ENCODE measurements at regions not wholly inside any gene's neighbourhood (a gene's known extent, or its start where the extent isn't known, plus 50 kb on each side); places are given as distances from the start of the nearest gene placed in this dataset.

DNA sequence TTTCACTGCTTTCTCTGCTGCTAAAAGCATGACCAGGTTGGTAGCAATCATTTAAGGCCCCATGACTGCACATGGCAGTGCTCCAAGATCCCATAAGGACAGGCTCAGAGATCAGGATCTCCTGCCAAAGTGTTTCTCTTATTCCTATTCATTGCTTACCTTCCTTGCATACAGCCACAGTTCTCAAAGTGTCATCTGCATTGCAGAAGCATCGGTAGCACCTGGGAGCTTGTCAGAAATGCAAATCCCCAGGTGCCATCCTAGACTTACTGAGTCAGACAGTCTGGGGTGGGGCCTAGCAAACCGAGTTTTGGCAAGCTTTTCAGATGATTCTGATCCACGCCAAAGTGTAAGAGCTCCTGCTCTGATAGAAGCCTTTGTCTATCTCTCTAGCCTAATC, 489.0 kb upstream of the AUTS2 start:
- Histone ChIP-seq H3K4me1 (ENCODE audit: low read depth, poor library complexity, severe bottlenecking) (no peaks in the 10 kb centered on the region), H3K4me2 (no peak overlapping the region), H4K20me1 (ENCODE audit: insufficient read depth) (no peaks in the 10 kb centered on the region), H3K27ac (no peak overlapping the region), H3K79me2 (ENCODE audit: insufficient read depth, low read depth) (no peaks in the 10 kb centered on the region), H3K36me3 (ENCODE audit: insufficient read depth) (no peaks in the 10 kb centered on the region), H3K9ac (no peak overlapping the region), H2AFZ (ENCODE audit: low read depth) (no peak overlapping the region), H3K4me3 (IDR thresholded peaks at IDR 0.05; ENCODE audit: insufficient read depth, low read depth, low read length) (no peak overlapping the region), H3K27me3 (ENCODE audit: insufficient read depth, low read depth) (no peaks in the 10 kb centered on the region)
- TF ChIP-seq CTCF (conservative IDR thresholded peaks at IDR 0.05; ENCODE audit: low read depth, low read length) = no peak

GRCh38 chr7:69109879-69110278, 488.4 kb upstream of the AUTS2 start:
- TF ChIP-seq CTCF (conservative IDR thresholded peaks at IDR 0.05; ENCODE audit: low read depth, low read length) = no peak
- H3K9ac ChIP-seq = no peak overlapping the region
- H3K4me3 ChIP-seq (IDR thresholded peaks at IDR 0.05; ENCODE audit: insufficient read depth, low read depth, low read length) = no peak overlapping the region
- no peak overlapping the region for H2AFZ ChIP-seq (ENCODE audit: low read depth)
- no peaks in the 10 kb centered on the region for H3K36me3 ChIP-seq (ENCODE audit: insufficient read depth)
- H3K27ac ChIP-seq = no peak overlapping the region
- no peak overlapping the region for H3K4me2 ChIP-seq
- H3K79me2 ChIP-seq (ENCODE audit: insufficient read depth, low read depth) = no peaks in the 10 kb centered on the region
- no peaks in the 10 kb centered on the region for H4K20me1 ChIP-seq (ENCODE audit: insufficient read depth)
- H3K27me3 ChIP-seq (ENCODE audit: insufficient read depth, low read depth) = no peaks in the 10 kb centered on the region
- H3K4me1 ChIP-seq (ENCODE audit: low read depth, poor library complexity, severe bottlenecking) = no peaks in the 10 kb centered on the region

- Histone ChIP-seq H3K4me2 (no peak overlapping the region), H3K4me1 (ENCODE audit: low read depth, poor library complexity, severe bottlenecking) (no peaks in the 10 kb centered on the region), H3K4me3 (IDR thresholded peaks at IDR 0.05; ENCODE audit: insufficient read depth, low read depth, low read length) (no peak overlapping the region), H3K9ac (no peak overlapping the region), H2AFZ (ENCODE audit: low read depth) (no peak overlapping the region), H4K20me1 (ENCODE audit: insufficient read depth) (no peaks in the 10 kb centered on the region), H3K79me2 (ENCODE audit: insufficient read depth, low read depth) (no peaks in the 10 kb centered on the region), H3K36me3 (ENCODE audit: insufficient read depth) (no peaks in the 10 kb centered on the region), H3K27ac (no peak overlapping the region), H3K27me3 (ENCODE audit: insufficient read depth, low read depth) (no peaks in the 10 kb centered on the region)
- no peak for TF ChIP-seq CTCF (conservative IDR thresholded peaks at IDR 0.05; ENCODE audit: low read depth, low read length)
Observed at GRCh38 chr7:69110450-69111050, 487.7 kb upstream of the AUTS2 start.

DNA sequence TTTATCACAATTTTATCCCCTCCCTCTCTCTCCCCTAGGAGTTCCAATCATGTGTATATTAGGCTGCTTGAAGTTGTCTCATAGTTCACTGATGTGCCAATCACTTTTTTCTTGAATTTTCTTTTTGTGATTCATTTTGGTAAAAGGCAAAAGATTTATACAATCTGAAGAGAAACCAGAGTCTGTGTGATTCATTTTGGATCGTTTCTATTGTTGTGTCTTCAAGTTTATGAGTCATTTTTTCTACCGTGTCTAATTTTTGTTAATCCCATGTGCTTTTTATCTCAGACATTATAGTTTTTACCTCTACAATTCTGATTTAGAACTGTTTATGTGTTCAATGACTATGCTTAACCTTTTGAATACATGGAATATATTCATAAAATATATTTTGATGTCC, 483.9 kb upstream of the AUTS2 start:
- no peak overlapping the region for H3K4me3 ChIP-seq (IDR thresholded peaks at IDR 0.05; ENCODE audit: insufficient read depth, low read depth, low read length)
- TF ChIP-seq CTCF (conservative IDR thresholded peaks at IDR 0.05; ENCODE audit: low read depth, low read length) = no peak
- no peaks in the 10 kb centered on the region for H3K79me2 ChIP-seq (ENCODE audit: insufficient read depth, low read depth)
- H3K4me1 ChIP-seq (ENCODE audit: low read depth, poor library complexity, severe bottlenecking) = no peaks in the 10 kb centered on the region
- H4K20me1 ChIP-seq (ENCODE audit: insufficient read depth) = no peaks in the 10 kb centered on the region
- H3K9ac ChIP-seq = no peak overlapping the region
- no peak overlapping the region for H3K4me2 ChIP-seq
- H2AFZ ChIP-seq (ENCODE audit: low read depth) = no peak overlapping the region
- no peaks in the 10 kb centered on the region for H3K36me3 ChIP-seq (ENCODE audit: insufficient read depth)
- no peak overlapping the region for H3K27ac ChIP-seq
- H3K27me3 ChIP-seq (ENCODE audit: insufficient read depth, low read depth) = no peaks in the 10 kb centered on the region
